HL-60 (cell line): ENCODE measurements at regions not wholly inside any gene's neighbourhood (a gene's known extent, or its start where the extent isn't known, plus 50 kb on each side); places are given as distances from the start of the nearest gene placed in this dataset.

ENCODE experiments used
- DNase-seq, 2 experiments: peaks; one replicate each; pipeline ENCODE4 v3.0.0-alpha.2; 2010 to 2020; ENCODE audit warnings: low read depth in 1 of 2, low spot score in 1 of 2
- H3K27ac ChIP-seq: fragments of 250-450 bp; sonication (Bioruptor Pico); replicated peaks from 2 replicates; pipeline ENCODE4 v1.5.1; 2020; ENCODE audit warnings: mild to moderate bottlenecking, moderate library complexity
- H3K27me3 ChIP-seq: fragments of 250-450 bp; sonication (Bioruptor Pico); 2 replicates; pipeline ENCODE4 v1.5.1; 2021; ENCODE audit warnings: mild to moderate bottlenecking, moderate library complexity; ENCODE audit not compliant: insufficient read depth, poor library complexity, severe bottlenecking
- H3K4me3 ChIP-seq: replicated peaks from 2 replicates; pipeline ENCODE4 v1.5.1; 2011; ENCODE audit warnings: mild to moderate bottlenecking, control low read depth, low read length; ENCODE audit not compliant: insufficient read depth
- CTCF ChIP-seq: IDR thresholded peaks from one replicate; pipeline ENCODE4 v1.5.1; 2011; ENCODE audit warnings: low read length, control low read depth, inconsistent platforms; ENCODE audit not compliant: insufficient read depth
- GABPA ChIP-seq: IDR thresholded peaks from 2 replicates; pipeline ENCODE4 v1.6.1; 2012; ENCODE audit warnings: low read depth
- POLR2AphosphoS5 ChIP-seq: IDR thresholded peaks from 2 replicates; pipeline ENCODE4 v1.6.1; 2012; ENCODE audit warnings: low read depth
- SPI1 ChIP-seq: IDR thresholded peaks from 2 replicates; pipeline ENCODE4 v1.6.1; 2012; ENCODE audit warnings: low read depth, mild to moderate bottlenecking, borderline replicate concordance
- TF ChIP-seq, protein P1 (sequence below): IDR thresholded peaks from 2 replicates; pipeline ENCODE4 v1.6.1; 2012; ENCODE audit warnings: low read depth; ENCODE audit not compliant: insufficient replicate concordance

DNA sequence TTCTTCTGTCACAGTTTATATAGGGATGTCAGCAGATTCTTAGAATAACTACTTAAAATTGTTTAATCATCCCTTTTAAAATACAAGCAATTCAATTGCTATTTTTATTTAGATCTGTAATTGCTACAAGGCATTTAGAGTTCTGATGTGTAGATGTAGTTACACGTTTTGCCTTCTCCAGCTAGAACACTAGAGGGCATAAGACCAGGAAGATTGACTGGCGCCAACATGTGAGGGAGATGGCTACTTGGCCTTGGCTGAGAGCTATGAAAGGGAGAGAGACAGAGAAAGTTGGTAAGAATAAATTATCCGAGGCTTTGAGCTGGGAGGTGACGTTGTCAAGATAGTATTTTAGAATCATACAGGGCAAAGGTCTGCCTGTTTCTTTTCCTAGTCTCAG is 563.7 kb upstream of the PRKX start:
- Histone ChIP-seq H3K27ac (no peak overlapping the region), H3K4me3 (no peak overlapping the region), H3K27me3 (no peaks in the 10 kb centered on the region)
- DNase-seq, result peak in 1 of 2 experiments; percentile 8
- TF ChIP-seq GABPA, result no peak
- TF ChIP-seq, protein P1, sequence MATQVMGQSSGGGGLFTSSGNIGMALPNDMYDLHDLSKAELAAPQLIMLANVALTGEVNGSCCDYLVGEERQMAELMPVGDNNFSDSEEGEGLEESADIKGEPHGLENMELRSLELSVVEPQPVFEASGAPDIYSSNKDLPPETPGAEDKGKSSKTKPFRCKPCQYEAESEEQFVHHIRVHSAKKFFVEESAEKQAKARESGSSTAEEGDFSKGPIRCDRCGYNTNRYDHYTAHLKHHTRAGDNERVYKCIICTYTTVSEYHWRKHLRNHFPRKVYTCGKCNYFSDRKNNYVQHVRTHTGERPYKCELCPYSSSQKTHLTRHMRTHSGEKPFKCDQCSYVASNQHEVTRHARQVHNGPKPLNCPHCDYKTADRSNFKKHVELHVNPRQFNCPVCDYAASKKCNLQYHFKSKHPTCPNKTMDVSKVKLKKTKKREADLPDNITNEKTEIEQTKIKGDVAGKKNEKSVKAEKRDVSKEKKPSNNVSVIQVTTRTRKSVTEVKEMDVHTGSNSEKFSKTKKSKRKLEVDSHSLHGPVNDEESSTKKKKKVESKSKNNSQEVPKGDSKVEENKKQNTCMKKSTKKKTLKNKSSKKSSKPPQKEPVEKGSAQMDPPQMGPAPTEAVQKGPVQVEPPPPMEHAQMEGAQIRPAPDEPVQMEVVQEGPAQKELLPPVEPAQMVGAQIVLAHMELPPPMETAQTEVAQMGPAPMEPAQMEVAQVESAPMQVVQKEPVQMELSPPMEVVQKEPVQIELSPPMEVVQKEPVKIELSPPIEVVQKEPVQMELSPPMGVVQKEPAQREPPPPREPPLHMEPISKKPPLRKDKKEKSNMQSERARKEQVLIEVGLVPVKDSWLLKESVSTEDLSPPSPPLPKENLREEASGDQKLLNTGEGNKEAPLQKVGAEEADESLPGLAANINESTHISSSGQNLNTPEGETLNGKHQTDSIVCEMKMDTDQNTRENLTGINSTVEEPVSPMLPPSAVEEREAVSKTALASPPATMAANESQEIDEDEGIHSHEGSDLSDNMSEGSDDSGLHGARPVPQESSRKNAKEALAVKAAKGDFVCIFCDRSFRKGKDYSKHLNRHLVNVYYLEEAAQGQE, result no peak
- no peak for TF ChIP-seq CTCF
- no peak for TF ChIP-seq POLR2AphosphoS5
- TF ChIP-seq SPI1, result no peak

GRCh38 chrX:4268676-4269075 is 555.2 kb upstream of the PRKX start:
- Histone ChIP-seq H3K27me3 (no peaks in the 10 kb centered on the region), H3K4me3 (no peak overlapping the region), H3K27ac (no peak overlapping the region)
- TF ChIP-seq, protein P1, result no peak
- TF ChIP-seq CTCF (no peak), POLR2AphosphoS5 (no peak), GABPA (no peak), SPI1 (no peak)
- DNase-seq, result no peak

GRCh38 chrX:4265036-4265435 is 551.6 kb upstream of the PRKX start:
- H3K27ac ChIP-seq, result no peak overlapping the region
- H3K4me3 ChIP-seq, result no peak overlapping the region
- TF ChIP-seq, protein P1, result no peak
- TF ChIP-seq SPI1 (no peak), POLR2AphosphoS5 (no peak), CTCF (no peak), GABPA (no peak)
- no peak for DNase-seq
- H3K27me3 ChIP-seq, result no peaks in the 10 kb centered on the region
